Upper lobe of left lung (tissue), 6 donors: ENCODE measurements at regions not wholly inside any gene's neighbourhood (a gene's known extent, or its start where the extent isn't known, plus 50 kb on each side); places are given as distances from the start of the nearest gene placed in this dataset.

Experiments used
- ATAC-seq, 2 donors: fragments of 200-7000 bp; cut with Tn5 transposase; one replicate each; pipeline ENCODE4 v1.9.1; 2022; ENCODE audit warnings: mild to moderate bottlenecking in 2 of 2, moderate library complexity in 2 of 2; ENCODE audit not compliant: low FRiP score in 2 of 2
- DNase-seq, 2 donors: peaks; one replicate each; pipeline ENCODE4 v3.0.0-alpha.2; 2019 to 2020
- H3K27ac ChIP-seq, 4 donors: fragments of 200-600 bp; sonication (generic); one replicate each; pipeline ENCODE4 v1.5.1; 2016 to 2019
- H3K27me3 ChIP-seq, 4 donors: fragments of 200-600 bp; sonication (generic); one replicate each; pipeline ENCODE4 v1.5.1; 2017 to 2019
- H3K36me3 ChIP-seq, 4 donors: fragments of 200-600 bp; sonication (generic); one replicate each; pipeline ENCODE4 v1.5.1; 2016 to 2019
- H3K4me1 ChIP-seq, 4 donors: fragments of 200-600 bp; sonication (generic); one replicate each; pipeline ENCODE4 v1.5.1; 2018 to 2019
- H3K4me3 ChIP-seq, 4 donors: fragments of 200-600 bp; sonication (generic); one replicate each; pipeline ENCODE4 v1.5.1; 2017 to 2019; ENCODE audit warnings: mild to moderate bottlenecking in 2 of 4, moderate library complexity in 1 of 4
- H3K9me3 ChIP-seq, 4 donors: fragments of 200-600 bp; sonication (generic); one replicate each; pipeline ENCODE4 v1.5.1; 2018 to 2019
- EP300 ChIP-seq, 4 donors: sonication (generic); formaldehyde crosslinking; IDR thresholded peaks; one replicate each; pipeline ENCODE4 v1.5.1; 2017; ENCODE audit warnings: antibody characterized with exemption in 4 of 4, control low read depth in 2 of 4
- POLR2A ChIP-seq, 4 donors: fragments of 450-650 bp; IDR thresholded peaks; one replicate each; pipeline ENCODE4 v1.5.1; 2016 to 2017; ENCODE audit warnings: antibody characterized with exemption in 4 of 4, mild to moderate bottlenecking in 2 of 4
- POLR2AphosphoS5 ChIP-seq, 2 donors: sonication (generic); formaldehyde crosslinking; IDR thresholded peaks; one replicate each; pipeline ENCODE4 v1.5.1; 2017; ENCODE audit warnings: antibody characterized with exemption in 2 of 2
- WGBS, 2 donors: methylation state at CpG; one replicate each; pipeline ENCODE4 v1.1.5; 2017 to 2018; 5-methylcytosine and 5-hydroxymethylcytosine counted together
- TF ChIP-seq, protein P1 (sequence below), 6 experiments: fragments of 450-650 bp in 4 of 6; fragments of 200-600 bp in 2 of 6; sonication (generic) in 2 of 6; IDR thresholded peaks; one replicate each; pipeline ENCODE4 v1.5.1; 2016 to 2019; ENCODE audit warnings: antibody characterized with exemption in 6 of 6
- donor health status: DM: no; HTN: no; CAD: no; lungs with moderate emphysema.
- donor health status: DM: no; HTN: yes; CAD: no; lungs with severe emphysema.

DNA sequence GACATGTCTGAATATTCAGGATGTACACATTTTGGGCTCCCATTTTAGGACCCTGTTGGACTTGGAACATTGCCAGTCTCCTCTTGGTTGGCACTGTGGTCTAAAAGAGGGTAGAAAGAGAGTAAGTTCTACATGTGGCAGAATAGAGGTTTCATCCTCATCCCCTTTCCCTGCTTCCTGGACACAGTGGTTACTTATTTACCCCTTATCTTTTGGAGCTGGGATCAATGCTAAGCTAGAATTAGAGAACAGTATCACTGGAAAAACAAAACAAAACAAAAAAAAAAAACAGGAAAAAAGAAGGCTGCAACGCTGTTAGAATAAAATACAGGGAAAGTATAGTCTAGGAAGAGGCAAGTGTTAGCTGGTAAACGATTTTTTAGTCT, 790.6 kb downstream of the MAFB start:
- no peaks in the 10 kb centered on the region for H3K36me3 ChIP-seq
- no peaks in the 10 kb centered on the region for H3K9me3 ChIP-seq
- H3K4me3 ChIP-seq = no peak overlapping the region
- 33 to 62% methylated on average over 2 of the region's 2 CpGs for WGBS, 2 donors
- no peak overlapping the region for H3K27ac ChIP-seq
- TF ChIP-seq, protein P1, sequence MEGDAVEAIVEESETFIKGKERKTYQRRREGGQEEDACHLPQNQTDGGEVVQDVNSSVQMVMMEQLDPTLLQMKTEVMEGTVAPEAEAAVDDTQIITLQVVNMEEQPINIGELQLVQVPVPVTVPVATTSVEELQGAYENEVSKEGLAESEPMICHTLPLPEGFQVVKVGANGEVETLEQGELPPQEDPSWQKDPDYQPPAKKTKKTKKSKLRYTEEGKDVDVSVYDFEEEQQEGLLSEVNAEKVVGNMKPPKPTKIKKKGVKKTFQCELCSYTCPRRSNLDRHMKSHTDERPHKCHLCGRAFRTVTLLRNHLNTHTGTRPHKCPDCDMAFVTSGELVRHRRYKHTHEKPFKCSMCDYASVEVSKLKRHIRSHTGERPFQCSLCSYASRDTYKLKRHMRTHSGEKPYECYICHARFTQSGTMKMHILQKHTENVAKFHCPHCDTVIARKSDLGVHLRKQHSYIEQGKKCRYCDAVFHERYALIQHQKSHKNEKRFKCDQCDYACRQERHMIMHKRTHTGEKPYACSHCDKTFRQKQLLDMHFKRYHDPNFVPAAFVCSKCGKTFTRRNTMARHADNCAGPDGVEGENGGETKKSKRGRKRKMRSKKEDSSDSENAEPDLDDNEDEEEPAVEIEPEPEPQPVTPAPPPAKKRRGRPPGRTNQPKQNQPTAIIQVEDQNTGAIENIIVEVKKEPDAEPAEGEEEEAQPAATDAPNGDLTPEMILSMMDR (IDR thresholded peaks at IDR 0.05) = no peak
- TF ChIP-seq POLR2A (IDR thresholded peaks at IDR 0.05) = no peak
- no peak for TF ChIP-seq POLR2AphosphoS5 (IDR thresholded peaks at IDR 0.05)
- no peak for TF ChIP-seq EP300 (IDR thresholded peaks at IDR 0.05)
- H3K4me1 ChIP-seq = no peaks in the 10 kb centered on the region
- ATAC-seq (no peak), DNase-seq (no peak)
- H3K27me3 ChIP-seq = no peaks in the 10 kb centered on the region

DNA sequence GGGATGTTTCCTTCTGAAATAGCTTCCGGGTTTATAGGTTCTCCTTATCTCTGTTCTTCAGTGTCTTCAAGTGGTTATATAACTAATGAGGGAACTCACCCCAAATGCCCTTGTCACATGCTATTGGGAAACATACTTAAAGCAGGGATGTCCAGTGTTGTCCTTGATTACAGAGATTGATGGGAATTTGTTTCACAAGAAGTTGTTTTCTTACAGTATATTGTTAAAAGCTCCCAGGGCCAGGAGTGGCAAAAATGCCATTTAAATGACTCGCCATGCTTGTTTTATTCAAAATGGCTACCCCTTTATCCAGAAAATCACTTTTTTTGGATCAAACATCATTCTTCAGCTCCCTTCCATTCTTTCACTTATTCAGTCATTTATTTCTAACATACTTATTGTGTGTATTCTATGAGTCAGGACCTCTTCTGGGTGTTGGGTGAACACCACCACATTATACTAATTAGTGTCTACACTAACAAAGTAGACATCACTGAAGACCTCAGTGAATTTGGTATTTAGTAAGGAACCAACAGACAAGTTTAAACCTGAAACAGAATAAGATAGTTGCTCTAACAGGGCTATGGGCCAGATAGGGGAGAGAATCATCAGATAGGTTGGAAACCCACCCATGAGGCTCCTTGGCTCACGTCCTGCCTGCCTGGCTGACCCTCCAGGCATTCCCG, 791.1 kb downstream of the MAFB start:
- 65 to 79% methylated on average over 4 of the region's 4 CpGs for WGBS, 2 donors
- no peaks in the 10 kb centered on the region for H3K4me1 ChIP-seq
- TF ChIP-seq EP300 (IDR thresholded peaks at IDR 0.05) = no peak
- TF ChIP-seq, protein P1 (IDR thresholded peaks at IDR 0.05) = no peak
- no peak for TF ChIP-seq POLR2AphosphoS5 (IDR thresholded peaks at IDR 0.05)
- no peak for TF ChIP-seq POLR2A (IDR thresholded peaks at IDR 0.05)
- no peak for DNase-seq
- no peaks in the 10 kb centered on the region for H3K9me3 ChIP-seq
- no peak overlapping the region for H3K27ac ChIP-seq
- no peak for ATAC-seq
- no peaks in the 10 kb centered on the region for H3K27me3 ChIP-seq
- no peaks in the 10 kb centered on the region for H3K36me3 ChIP-seq
- no peak overlapping the region for H3K4me3 ChIP-seq

DNA sequence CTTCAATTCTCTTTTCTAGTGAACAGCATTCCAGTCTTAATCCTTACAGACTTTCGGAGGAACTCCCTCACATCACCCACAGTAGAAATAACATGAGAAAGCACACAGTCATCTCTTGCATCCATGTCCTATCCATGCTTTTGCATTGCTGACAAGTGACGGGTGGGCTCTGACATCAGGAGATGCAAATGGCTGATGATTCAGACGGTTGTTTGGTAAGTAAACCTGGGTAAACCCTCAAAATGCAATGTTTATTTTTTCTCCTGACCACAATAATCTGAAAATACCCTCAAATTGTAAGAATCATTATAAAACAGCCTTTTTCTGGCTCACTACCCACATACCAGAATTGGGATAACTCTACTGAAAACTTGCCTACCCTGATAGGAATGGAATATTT, 792.0 kb downstream of the MAFB start:
- Histone ChIP-seq H3K4me3 (no peak overlapping the region), H3K36me3 (no peaks in the 10 kb centered on the region), H3K9me3 (no peaks in the 10 kb centered on the region), H3K27me3 (no peaks in the 10 kb centered on the region), H3K4me1 (no peaks in the 10 kb centered on the region), H3K27ac (no peak overlapping the region)
- DNase-seq (no peak), ATAC-seq (no peak)
- TF ChIP-seq EP300 (IDR thresholded peaks at IDR 0.05) = no peak
- TF ChIP-seq POLR2A (IDR thresholded peaks at IDR 0.05) = no peak
- no peak for TF ChIP-seq POLR2AphosphoS5 (IDR thresholded peaks at IDR 0.05)
- TF ChIP-seq, protein P1 (IDR thresholded peaks at IDR 0.05) = no peak
- WGBS, 2 donors = 61 to 66% methylated on average over 3 of the region's 3 CpGs

DNA sequence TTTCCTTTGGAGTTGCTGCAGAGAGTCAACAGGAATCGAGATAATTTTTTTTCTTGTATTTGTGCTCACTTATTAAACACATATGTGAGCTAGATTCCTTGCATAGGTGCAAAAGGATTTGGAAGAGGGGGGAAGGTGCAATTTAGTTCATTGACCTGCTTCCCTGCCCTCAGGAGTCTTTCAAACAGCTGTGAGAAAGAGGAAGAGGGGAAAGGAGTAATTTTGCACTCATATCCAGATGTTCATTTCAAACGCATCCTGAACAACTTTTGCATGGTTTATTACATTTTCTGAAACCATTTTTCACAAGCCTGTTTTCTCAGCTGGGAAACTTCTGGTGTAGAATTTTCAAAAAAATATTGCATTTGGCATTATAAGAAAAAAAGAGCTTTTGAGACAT, 795.0 kb downstream of the MAFB start:
- Histone ChIP-seq H3K9me3 (no peaks in the 10 kb centered on the region), H3K27ac (no peak overlapping the region), H3K27me3 (no peaks in the 10 kb centered on the region), H3K4me1 (no peaks in the 10 kb centered on the region), H3K36me3 (no peaks in the 10 kb centered on the region), H3K4me3 (no peak overlapping the region)
- DNase-seq = no peak
- ATAC-seq = no peak
- TF ChIP-seq EP300 (IDR thresholded peaks at IDR 0.05) = no peak
- TF ChIP-seq, protein P1 (IDR thresholded peaks at IDR 0.05) = no peak
- TF ChIP-seq POLR2A (IDR thresholded peaks at IDR 0.05) = no peak
- no peak for TF ChIP-seq POLR2AphosphoS5 (IDR thresholded peaks at IDR 0.05)
- WGBS, 2 donors = 79 to 80% methylated on average over 2 of the region's 2 CpGs
